ENCODE measurements at regions not wholly inside any gene's neighbourhood (a gene's known extent, or its start where the extent isn't known, plus 50 kb on each side); places are given as distances from the start of the nearest gene placed in this dataset.

DNA sequence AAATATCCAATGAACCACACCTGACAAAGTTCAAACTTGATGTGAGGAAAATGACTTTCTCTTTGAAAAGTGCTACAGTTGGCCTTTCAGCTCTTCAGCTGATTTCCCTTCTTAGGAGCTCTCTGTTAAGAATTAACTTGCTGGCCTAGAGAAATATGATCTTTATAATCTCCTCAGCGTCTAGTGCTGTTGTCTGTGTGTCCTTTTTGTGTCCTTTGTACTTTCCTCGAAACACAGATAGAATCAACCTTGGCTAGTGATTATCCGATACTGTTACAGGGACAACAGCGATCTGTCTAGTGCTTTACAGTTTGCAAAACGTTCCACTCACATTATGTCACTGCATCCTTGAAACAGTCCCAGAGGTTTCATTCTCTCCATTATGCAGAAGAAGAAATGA is 162.8 kb upstream of the RMST start (continued):
- TF ChIP-seq, protein P1, sequence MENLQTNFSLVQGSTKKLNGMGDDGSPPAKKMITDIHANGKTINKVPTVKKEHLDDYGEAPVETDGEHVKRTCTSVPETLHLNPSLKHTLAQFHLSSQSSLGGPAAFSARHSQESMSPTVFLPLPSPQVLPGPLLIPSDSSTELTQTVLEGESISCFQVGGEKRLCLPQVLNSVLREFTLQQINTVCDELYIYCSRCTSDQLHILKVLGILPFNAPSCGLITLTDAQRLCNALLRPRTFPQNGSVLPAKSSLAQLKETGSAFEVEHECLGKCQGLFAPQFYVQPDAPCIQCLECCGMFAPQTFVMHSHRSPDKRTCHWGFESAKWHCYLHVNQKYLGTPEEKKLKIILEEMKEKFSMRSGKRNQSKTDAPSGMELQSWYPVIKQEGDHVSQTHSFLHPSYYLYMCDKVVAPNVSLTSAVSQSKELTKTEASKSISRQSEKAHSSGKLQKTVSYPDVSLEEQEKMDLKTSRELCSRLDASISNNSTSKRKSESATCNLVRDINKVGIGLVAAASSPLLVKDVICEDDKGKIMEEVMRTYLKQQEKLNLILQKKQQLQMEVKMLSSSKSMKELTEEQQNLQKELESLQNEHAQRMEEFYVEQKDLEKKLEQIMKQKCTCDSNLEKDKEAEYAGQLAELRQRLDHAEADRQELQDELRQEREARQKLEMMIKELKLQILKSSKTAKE (CRISPR knock-in tag; IDR thresholded peaks at IDR 0.05; ENCODE audit: borderline replicate concordance): 0 out of 2 replicates have a peak, but pooled peaks have one; percentile 33
- no peak for TF ChIP-seq GTF2F1 (IDR thresholded peaks at IDR 0.05; ENCODE audit: low read length)
- no peak for TF ChIP-seq ISX (CRISPR knock-in tag; conservative IDR thresholded peaks at IDR 0.05)
- no peak for TF ChIP-seq NFKBIZ (CRISPR knock-in tag; IDR thresholded peaks at IDR 0.05)
- peak; percentile 77 for TF ChIP-seq RARA (CRISPR knock-in tag; IDR thresholded peaks at IDR 0.05)
- no peak for TF ChIP-seq SYNCRIP (IDR thresholded peaks at IDR 0.05; ENCODE audit: insufficient read depth, low read depth, low read length)
- no peak for TF ChIP-seq ZNF34 (CRISPR knock-in tag; IDR thresholded peaks at IDR 0.05; ENCODE audit: borderline replicate concordance)
- peak; percentile 17 for TF ChIP-seq TEAD3 (CRISPR knock-in tag; optimal IDR thresholded peaks at IDR 0.05; ENCODE audit: borderline replicate concordance)
- TF ChIP-seq STAT5B (CRISPR knock-in tag; IDR thresholded peaks at IDR 0.05): no peak
- no peak for TF ChIP-seq ZNF160 (CRISPR knock-in tag; IDR thresholded peaks at IDR 0.05)
- no peak for TF ChIP-seq SUZ12 (IDR thresholded peaks at IDR 0.05; ENCODE audit: low read depth, low read length)
- TF ChIP-seq, protein P2, sequence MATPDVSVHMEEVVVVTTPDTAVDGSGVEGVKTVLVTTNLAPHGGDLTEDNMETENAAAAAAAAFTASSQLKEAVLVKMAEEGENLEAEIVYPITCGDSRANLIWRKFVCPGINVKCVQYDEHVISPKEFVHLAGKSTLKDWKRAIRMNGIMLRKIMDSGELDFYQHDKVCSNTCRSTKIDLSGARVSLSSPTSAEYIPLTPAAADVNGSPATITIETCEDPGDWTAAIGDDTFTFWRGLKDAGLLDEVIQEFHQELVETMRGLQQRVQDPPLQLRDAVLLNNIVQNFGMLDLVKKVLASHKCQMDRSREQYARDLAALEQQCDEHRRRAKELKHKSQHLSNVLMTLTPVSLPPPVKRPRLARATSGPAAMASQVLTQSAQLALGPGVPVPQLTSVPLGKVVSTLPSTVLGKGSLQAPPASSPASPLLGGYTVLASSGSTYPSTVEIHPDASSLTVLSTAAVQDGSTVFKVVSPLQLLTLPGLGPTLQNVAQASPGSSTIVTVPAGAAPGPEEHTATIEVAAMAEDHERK (CRISPR knock-in tag; IDR thresholded peaks at IDR 0.05; ENCODE audit: low read depth): no peak
- no peak for TF ChIP-seq JARID2 (CRISPR knock-in tag; IDR thresholded peaks at IDR 0.05; ENCODE audit: insufficient replicate concordance)
- TF ChIP-seq KDM4B (CRISPR knock-in tag; IDR thresholded peaks at IDR 0.05): no peak
- no peak for TF ChIP-seq AGO1 (IDR thresholded peaks at IDR 0.05; ENCODE audit: low read depth, low read length, poor library complexity, severe bottlenecking)
- TF ChIP-seq ZNF354B (CRISPR knock-in tag; IDR thresholded peaks at IDR 0.05): no peak
- TF ChIP-seq SSRP1 (CRISPR knock-in tag; IDR thresholded peaks at IDR 0.05): no peak
- TF ChIP-seq ZNF83 (CRISPR knock-in tag; IDR thresholded peaks at IDR 0.05; ENCODE audit: borderline replicate concordance): no peak
- no peak for TF ChIP-seq ZNF777 (CRISPR knock-in tag; IDR thresholded peaks at IDR 0.05)
- TF ChIP-seq ZNF614 (CRISPR knock-in tag; IDR thresholded peaks at IDR 0.05; ENCODE audit: borderline replicate concordance): no peak
- TF ChIP-seq SMYD3 (CRISPR knock-in tag; IDR thresholded peaks at IDR 0.05): no peak
- no peak for TF ChIP-seq MAFK (conservative IDR thresholded peaks at IDR 0.05 in 1 of 2, IDR thresholded peaks at IDR 0.05 in 1 of 2; ENCODE audit: low read length in 2 of 2)
- no peak for TF ChIP-seq ZNF468 (CRISPR knock-in tag; IDR thresholded peaks at IDR 0.05)
- TF ChIP-seq ZNF792 (CRISPR knock-in tag; IDR thresholded peaks at IDR 0.05): no peak
- no peak for TF ChIP-seq CBX5 (CRISPR knock-in tag; IDR thresholded peaks at IDR 0.05; ENCODE audit: borderline replicate concordance)
- no peak for TF ChIP-seq ZBTB7B (CRISPR knock-in tag; IDR thresholded peaks at IDR 0.05)
- no peak for TF ChIP-seq NFE2L1 (CRISPR knock-in tag; IDR thresholded peaks at IDR 0.05; ENCODE audit: borderline replicate concordance)
- no peak for TF ChIP-seq GATA4 (IDR thresholded peaks at IDR 0.05; ENCODE audit: borderline replicate concordance, low read depth)
- TF ChIP-seq HINFP (CRISPR knock-in tag; IDR thresholded peaks at IDR 0.05; ENCODE audit: low read depth): no peak
- TF ChIP-seq ZNF33B (CRISPR knock-in tag; IDR thresholded peaks at IDR 0.05): no peak
- no peak for TF ChIP-seq TOPORS (CRISPR knock-in tag; IDR thresholded peaks at IDR 0.05)
